ENCODE measurements at regions not wholly inside any gene's neighbourhood (a gene's known extent, or its start where the extent isn't known, plus 50 kb on each side); places are given as distances from the start of the nearest gene placed in this dataset.

DNA sequence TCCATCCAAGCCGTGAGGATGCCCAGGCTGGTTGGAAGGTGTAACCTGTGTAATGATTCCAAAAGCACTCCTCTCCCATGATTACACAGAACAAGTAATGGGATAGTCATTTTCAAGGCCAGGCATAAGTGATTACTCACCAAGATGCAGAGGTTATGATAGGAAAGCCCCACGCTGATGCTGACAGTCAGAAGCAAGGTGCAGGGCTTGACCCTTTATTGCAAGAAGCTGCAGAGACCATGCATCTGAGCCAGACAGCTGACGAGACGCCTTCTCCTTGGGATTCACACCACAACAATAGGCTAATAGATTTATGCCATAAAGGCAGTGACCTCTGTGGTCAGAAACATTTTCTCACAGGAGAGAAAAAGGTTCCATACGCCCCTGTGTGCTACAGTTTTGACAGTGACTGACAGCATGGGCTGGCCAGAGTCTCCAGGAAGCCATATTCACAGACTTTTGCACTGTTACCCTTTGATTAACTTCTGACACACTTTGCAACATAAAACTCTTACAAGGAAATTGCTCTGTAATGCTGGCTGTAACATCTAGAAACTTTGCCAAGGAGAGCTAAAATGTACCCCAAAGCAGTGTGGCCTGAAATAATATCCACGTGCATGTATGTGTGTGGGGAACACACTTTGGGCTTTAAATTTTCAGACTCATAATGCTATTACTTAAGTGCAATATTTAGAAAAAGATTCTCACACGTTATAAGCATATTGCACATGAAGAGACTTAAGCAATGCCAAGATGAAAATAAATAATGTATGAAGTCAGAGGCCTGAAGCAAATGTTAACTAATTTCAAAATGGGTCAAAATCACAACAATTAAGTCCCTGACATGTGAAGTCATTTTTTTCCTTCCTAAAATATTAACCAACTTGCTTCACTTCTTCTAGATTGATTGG, 1079.0 kb upstream of the TENM4 start:
- no peak for DNase-seq (ENCODE audit: low read depth in 2 of 3, low spot score in 2 of 3)

GRCh38 chr11:80517701-80518100, 1076.9 kb upstream of the TENM4 start:
- no peak for DNase-seq (ENCODE audit: low read depth in 2 of 3, low spot score in 2 of 3)

DNA sequence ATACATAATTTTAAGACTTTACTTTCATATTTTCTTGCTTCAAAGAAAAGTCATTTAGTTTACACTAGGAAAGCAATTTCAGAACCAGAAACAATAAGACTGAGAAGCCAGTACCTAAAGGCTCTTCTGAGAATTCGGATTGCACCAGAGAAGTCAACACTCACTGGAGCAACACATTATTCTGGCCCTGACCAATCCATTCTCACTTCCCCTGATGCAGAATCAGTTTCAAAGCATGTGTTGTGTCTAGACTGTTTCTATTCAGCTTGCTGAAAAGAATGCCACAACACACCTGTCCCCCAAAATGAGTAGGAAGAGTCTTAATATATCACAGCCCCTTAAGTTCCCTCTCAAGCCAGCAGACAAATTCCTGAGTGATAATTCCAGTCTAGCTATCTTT, 1074.3 kb upstream of the TENM4 start:
- no peak for DNase-seq (ENCODE audit: low read depth in 2 of 3, low spot score in 2 of 3)

DNA sequence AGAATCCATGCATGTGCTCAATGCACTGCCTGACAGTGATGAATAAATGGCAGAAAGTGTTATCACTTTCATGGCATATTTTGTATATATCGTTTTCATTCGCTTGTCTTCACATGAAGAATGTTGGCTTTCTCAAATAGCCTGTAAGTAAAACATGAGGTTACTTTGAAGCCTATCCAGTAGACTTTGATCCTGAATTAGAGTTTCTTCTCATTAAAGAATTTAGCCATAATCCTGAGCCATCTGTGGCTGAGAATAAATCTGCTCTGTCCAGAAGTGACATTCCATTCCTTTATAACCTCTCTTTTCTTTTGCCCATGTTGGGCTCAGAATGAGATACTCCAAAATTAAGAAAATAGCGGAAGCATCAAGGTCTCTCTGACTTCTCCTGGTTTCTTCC, 1071.7 kb upstream of the TENM4 start:
- DNase-seq (ENCODE audit: low read depth in 2 of 3, low spot score in 2 of 3): no peak

DNA sequence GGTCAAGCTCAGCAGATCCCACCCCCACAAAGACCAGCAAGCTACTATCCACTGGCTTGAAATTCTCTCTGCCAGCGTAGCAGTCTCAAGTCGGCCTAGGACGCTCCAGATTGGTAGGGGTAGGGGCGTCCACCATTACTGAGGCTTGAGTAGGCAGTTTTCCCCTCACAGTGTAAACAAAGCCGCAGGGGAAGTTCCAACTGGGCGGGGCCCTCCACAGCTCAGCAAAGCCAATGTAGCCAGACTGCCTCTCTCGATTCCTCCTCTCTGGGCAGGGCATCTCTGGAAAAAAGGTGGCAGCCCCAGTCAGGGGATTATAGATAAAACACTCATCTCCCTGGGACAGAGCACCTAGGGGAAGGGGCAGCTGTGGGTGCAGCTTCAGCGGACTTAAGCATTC, 1064.9 kb upstream of the TENM4 start:
- DNase-seq (ENCODE audit: low read depth in 2 of 3, low spot score in 2 of 3): no peak

- DNase-seq (ENCODE audit: low read depth in 2 of 3, low spot score in 2 of 3): no peak
Measured at GRCh38 chr11:80503990-80504389, 1063.2 kb upstream of the TENM4 start.

GRCh38 chr11:80502511-80502910, 1061.7 kb upstream of the TENM4 start:
- no peak for DNase-seq (ENCODE audit: low read depth in 2 of 3, low spot score in 2 of 3)

- no peak for DNase-seq (ENCODE audit: low read depth in 2 of 3, low spot score in 2 of 3)
Measured at GRCh38 chr11:80495116-80495515, 1054.3 kb upstream of the TENM4 start.

DNA sequence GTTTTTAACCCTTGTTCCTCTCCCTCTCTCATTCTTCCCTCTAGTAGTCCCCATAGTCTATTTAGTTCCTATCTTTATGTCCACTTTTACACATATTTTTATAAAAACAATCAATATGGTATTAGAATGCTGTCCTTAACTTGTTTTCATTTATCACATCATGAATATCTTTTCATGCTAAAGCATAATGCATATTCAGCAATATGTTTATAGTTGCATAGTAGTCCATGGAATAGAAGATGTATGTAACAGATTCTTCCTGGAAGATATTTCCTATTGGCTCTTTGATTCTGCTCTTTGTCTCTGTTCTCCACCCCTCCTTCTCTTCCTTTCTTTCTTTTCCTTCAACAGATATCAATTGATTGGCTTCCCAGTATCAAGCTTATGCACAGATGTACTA, 1047.1 kb upstream of the TENM4 start:
- no peak for DNase-seq (ENCODE audit: low read depth in 2 of 3, low spot score in 2 of 3)

DNA sequence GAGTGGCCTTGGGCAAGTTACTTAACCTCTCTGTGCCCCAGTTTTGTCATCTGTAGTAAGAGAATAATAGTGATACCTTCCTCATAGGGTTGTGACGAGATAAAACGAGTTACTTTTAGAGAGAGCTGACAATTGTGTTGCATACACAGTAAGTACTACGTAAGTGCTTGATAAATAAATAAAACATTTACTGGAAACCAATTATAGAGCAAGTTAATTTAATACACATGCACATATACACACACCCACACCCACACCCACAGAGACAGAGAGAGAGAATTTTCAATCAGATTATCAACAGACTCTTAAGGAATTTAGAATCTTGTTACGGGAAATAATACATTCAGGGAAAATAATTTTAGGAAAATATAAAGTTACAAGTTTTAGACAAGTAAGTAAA, 1045.8 kb upstream of the TENM4 start:
- DNase-seq (ENCODE audit: low read depth in 2 of 3, low spot score in 2 of 3): no peak

DNA sequence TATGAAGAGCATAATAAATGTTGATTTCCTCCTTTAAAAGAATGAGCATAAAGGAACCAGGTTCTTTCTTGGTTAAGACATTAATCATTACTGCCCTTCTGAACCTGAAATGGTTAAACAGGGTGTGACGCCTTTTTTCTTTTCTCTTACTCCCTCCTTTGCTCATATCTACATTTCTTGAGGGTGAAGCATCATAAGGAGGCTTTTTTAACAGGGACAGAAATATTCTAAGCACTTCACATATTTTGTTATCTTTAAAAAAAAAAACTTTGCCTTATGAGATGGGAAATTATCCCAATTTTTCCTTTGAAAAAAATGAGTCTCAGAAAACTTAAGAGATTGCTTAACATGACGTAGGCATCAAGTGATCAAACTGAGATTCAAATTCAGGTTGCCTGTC, 1036.3 kb upstream of the TENM4 start:
- no peak for DNase-seq (ENCODE audit: low read depth in 2 of 3, low spot score in 2 of 3)

DNA sequence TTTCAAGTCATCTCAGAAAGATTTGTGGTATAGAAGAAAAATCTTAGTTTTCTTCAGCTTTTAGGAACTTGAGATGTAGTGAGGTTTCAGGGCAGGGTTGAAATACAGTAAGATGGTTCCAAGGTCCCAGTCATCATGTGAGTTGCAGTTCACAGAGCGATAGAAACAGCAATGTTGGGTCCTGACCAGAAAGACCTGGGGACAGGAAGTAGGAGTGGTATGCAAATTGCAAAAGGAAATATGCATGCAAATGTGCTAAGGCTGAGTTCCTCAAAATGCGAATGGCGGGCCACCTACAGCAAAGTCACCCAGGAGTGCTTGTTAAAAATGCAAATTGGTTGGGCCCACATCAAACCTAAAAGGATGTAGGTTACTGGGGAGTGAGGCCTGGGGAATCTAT, 1032.7 kb upstream of the TENM4 start:
- DNase-seq (ENCODE audit: low read depth in 2 of 3, low spot score in 2 of 3): no peak

GRCh38 chr11:80469871-80470270, 1029.0 kb upstream of the TENM4 start:
- DNase-seq (ENCODE audit: low read depth in 2 of 3, low spot score in 2 of 3): no peak

GRCh38 chr11:80466570-80466969, 1025.7 kb upstream of the TENM4 start:
- DNase-seq (ENCODE audit: low read depth in 2 of 3, low spot score in 2 of 3): no peak

GRCh38 chr11:80462211-80462610, 1021.4 kb upstream of the TENM4 start:
- DNase-seq (ENCODE audit: low read depth in 2 of 3, low spot score in 2 of 3): no peak

- DNase-seq (ENCODE audit: low read depth in 2 of 3, low spot score in 2 of 3): no peak
Measured at GRCh38 chr11:80458376-80458775, 1017.5 kb upstream of the TENM4 start.

DNA sequence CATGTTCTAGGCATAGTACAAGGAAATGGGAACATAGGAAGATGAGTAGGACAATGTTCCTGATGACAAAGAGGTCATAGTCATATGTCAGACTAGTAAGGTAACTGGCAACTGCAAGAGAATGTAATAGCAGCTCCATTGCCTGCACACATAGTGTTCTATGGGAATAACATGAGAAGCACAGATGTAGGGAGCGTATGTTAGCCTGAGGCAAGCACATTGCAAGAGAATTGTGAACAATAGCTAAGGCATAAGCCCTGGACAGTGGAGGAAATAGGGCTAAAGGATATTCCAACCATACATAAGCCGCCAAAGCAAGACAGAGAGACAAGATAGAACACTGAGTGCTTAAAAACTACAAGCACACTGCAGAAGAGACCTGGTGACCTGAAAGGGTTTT, 1017.0 kb upstream of the TENM4 start:
- no peak for DNase-seq (ENCODE audit: low read depth in 2 of 3, low spot score in 2 of 3)

DNA sequence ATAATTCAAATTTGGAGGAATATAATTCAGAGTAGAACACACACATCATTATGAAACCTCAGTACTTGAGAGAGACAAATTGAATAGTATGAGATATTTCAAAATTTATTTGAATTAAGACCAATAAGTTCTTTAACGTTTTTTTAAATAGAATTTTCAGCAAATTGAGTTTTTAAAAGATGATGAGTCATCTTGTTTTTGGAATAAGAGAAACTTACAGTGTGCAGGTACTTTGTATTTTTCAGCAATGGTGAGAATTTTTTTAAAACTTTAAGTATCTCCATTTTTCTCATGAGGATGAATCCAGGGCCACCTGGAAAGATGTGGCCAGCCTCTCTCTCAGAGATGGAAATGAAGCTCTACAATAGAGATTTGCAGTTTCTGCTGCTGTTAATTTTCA, 1015.0 kb upstream of the TENM4 start:
- DNase-seq (ENCODE audit: low read depth in 2 of 3, low spot score in 2 of 3): no peak

- DNase-seq (ENCODE audit: low read depth in 2 of 3, low spot score in 2 of 3): no peak
Measured at GRCh38 chr11:80451105-80451504, 1010.3 kb upstream of the TENM4 start.

DNA sequence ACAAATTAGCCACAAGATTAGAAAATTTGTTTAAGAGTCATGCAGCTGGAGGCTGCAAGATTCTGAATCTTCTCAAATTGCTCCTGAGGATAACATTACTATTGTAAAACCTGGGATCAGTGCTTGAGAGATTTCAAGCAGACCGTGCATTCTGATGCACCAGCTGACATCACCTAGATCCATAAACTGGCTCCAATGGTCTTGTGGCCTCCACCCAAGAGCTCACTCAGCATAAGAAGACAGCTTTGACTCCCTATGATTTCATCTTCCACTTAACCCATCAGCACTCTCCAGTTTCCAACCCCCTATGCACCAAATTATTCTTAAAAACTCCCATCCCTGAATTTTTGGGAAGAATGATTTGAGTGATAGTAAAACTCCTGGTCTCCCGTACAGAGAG, 1007.9 kb upstream of the TENM4 start:
- DNase-seq (ENCODE audit: low read depth in 2 of 3, low spot score in 2 of 3): no peak

GRCh38 chr11:80443177-80443576, 1002.3 kb upstream of the TENM4 start:
- DNase-seq (ENCODE audit: low read depth in 2 of 3, low spot score in 2 of 3): no peak

GRCh38 chr11:80441821-80442220, 1001.0 kb upstream of the TENM4 start:
- no peak for DNase-seq (ENCODE audit: low read depth in 2 of 3, low spot score in 2 of 3)

DNA sequence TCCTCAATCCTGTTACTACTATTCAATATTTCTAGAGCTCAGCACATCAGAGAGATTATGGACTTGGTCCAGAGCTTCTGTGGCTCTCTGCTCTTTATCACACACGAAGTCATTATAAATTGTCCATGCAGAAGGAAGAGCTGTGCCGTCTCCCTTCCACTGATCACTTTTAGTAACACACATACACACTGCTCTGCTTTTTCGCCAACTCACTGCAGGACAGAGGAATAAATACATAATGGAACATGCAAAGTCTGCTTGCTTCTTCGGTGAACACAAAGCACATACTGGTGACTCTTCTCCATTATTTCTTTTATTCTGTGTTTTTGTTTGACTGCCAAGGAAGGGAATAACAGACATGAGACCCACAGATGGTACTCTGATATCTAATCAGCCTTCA, 1000.0 kb upstream of the TENM4 start:
- DNase-seq (ENCODE audit: low read depth in 2 of 3, low spot score in 2 of 3): no peak

Data from hematopoietic multipotent progenitor cell (in vitro differentiated cells).